GM12865 (cell line): ENCODE measurements at regions not wholly inside any gene's neighbourhood (a gene's known extent, or its start where the extent isn't known, plus 50 kb on each side); places are given as distances from the start of the nearest gene placed in this dataset.
A peak's percentile ranks its signal among the peaks of the same experiment; 100 is the strongest.
"Not testable (repeated sequence)": the region's sequence is repeated elsewhere in the genome, so short reads cannot be mapped to it uniquely, and the experiment has no call there.

Experiments
- DNase-seq: peaks from one replicate; pipeline ENCODE4 v3.0.0; 2010; ENCODE audit warnings: low read depth
- H3K4me3 ChIP-seq: 2 replicates; pipeline ENCODE4 v1.5.1; 2011; ENCODE audit warnings: mild to moderate bottlenecking, low read depth, low read length, control low read depth
- CTCF ChIP-seq: IDR thresholded peaks from 2 replicates; pipeline ENCODE4 v1.5.1; 2011; ENCODE audit warnings: low read length, control low read depth, low read depth, inconsistent platforms; ENCODE audit not compliant: insufficient read depth; ENCODE audit errors: missing control alignments

- H3K4me3 ChIP-seq = no peak overlapping the region
- no peak for TF ChIP-seq CTCF
- no peak for DNase-seq
Measured at GRCh38 chr5:94080390-94080789, 339.0 kb upstream of the POU5F2 start.

GRCh38 chr5:94072116-94072515 lies 330.7 kb upstream of the POU5F2 start:
- H3K4me3 ChIP-seq = no peak overlapping the region
- no peak for TF ChIP-seq CTCF
- DNase-seq = no peak

- DNase-seq = no peak
- TF ChIP-seq CTCF = no peak
- no peak overlapping the region for H3K4me3 ChIP-seq
Measured at GRCh38 chr5:94066437-94067207, 325.2 kb upstream of the POU5F2 start.

GRCh38 chr5:94064025-94064424 lies 322.6 kb upstream of the POU5F2 start:
- no peak for TF ChIP-seq CTCF
- no peak for DNase-seq
- H3K4me3 ChIP-seq = no peak overlapping the region

GRCh38 chr5:94057655-94058054 lies 316.3 kb upstream of the POU5F2 start:
- TF ChIP-seq CTCF = no peak
- DNase-seq = no peak
- H3K4me3 ChIP-seq = no peak overlapping the region

- TF ChIP-seq CTCF = no peak
- no peak overlapping the region for H3K4me3 ChIP-seq
- no peak for DNase-seq
Measured at GRCh38 chr5:94057217-94057616, 315.8 kb upstream of the POU5F2 start.

- not testable (repeated sequence) for H3K4me3 ChIP-seq
- DNase-seq = peak; percentile 35
Measured at GRCh38 chr5:94049307-94049922, 308.0 kb upstream of the POU5F2 start.
